Astrocyte of the hippocampus (primary cell): ENCODE measurements at regions not wholly inside any gene's neighbourhood (a gene's known extent, or its start where the extent isn't known, plus 50 kb on each side); places are given as distances from the start of the nearest gene placed in this dataset.

Experiments used
- DNase-seq: peaks from one replicate; pipeline ENCODE4 v3.0.0; 2011; ENCODE audit warnings: low read depth, low spot score

DNA sequence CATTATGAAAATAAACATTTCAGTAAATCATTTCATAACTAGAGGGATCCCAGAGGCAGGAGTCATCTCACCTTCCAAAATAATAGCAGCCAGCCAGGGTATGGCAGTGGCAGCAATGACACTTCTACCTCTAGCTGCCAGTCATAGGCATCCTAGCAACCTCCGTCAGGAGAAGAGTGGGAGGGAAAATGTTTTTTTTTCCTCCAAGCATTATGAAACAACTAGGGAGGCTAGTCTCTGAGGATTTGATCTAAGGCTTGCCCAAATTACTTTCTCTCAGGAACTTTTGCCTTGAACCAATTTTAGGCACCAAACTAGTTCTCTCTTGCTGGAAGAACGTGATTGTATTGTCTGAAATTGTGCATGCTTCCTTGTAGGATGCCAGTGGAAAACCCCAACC lies 208.7 kb upstream of the PREP start:
- no peak for DNase-seq

DNA sequence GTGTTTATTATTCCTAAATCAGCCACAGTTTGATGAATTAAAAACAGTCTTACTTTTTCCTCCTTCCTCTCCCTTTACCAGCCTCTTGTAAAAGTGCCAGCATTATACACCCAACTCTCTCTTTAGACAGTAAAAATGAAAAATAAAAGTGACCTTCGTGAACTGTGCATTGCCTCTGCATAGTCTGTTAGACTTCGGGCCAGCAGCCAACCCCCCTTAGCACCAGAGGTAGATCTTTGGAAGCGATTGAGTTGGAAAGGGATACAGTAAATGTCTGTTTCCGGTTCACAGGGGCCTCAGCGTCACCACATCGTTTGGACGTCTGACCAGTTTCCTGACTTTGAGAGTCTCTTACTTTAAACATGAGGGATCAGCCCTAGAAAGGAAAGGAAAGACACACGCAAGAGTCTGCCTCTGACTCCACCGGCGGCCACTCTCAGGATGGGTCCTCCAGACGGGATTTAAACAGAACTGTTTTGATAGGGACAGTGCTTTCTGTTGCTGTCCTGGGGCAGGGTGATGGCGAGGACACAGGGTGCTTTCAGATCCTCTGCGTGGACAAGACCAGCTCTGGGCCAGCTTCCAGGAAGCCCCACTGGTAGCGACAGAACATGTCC lies 206.6 kb upstream of the PREP start:
- DNase-seq = peak; percentile 76

DNA sequence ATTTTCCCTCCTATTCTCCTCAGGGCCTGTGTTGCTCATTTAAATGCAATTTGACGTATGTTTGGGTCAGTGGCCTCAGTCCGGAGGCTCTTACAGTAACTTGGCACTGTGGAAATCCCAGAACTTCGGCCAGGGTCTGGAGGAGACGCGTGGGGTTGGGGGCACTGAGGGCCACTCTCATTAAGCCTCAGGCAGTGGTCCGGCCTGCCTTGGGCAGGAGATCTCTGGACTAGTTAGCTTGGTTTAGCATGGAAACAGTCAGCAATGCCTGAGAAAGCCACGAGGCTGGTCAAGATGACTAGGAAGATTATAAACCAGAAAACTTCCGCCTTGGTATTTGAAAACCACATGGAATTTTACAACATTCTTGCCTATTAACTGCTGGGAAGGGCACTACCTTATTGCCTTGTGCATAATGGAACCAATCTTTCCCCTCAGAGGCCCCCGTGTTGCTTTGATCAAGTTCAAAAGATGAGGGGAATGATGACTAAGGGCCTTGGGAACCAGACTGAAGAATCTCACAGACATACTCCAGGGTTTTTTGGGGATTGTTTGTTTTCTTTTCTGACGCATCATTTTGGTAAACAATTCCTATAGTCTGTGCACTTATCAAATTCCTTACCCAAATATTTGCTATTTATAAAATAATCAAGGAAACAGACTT lies 206.0 kb upstream of the PREP start:
- peak; percentile 97 for DNase-seq

DNA sequence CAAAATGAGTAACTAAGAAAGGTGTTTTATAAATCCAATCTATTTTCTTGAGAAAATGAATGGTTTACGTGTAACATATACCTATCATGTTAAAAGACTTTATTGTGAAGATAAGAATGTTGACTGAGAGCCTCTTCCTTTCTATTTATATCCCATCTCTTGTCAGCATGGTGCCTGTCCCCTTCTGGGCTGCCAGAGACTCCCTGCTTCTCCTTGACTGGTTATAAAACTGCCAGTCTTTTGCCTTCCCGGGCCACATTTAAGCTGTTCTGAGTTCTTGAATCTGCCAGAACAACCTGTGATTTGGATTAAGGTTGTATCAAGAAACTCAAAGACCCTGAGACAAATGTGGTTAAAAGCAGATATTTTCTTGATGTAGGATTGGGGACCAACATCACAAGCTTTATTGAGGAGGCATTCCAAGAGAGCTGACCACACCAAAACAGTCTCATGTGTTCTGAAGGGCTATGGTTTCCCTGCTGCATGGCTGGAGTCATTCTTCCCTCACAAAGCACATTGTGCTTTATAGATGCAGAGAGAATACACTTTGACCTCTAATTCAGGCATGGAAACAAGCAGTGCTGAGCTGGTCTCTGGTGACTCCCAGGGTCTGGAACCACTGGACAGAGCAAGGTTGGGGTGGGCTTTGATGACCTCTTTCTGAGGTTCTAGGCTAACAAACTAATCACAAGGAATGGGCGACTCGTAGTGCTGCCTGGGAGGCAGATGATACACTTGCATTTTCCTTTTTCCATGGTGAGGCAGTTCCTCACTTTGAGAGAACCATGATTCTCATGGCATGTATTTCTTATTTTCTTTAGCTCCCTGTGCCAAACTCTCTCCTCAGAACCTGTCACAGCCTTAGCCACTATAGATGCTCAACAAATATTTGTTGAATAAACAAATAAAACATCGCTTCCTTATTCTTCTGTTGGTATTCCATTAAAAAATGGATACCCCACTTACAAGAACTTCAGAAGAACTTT lies 205.0 kb upstream of the PREP start:
- peak; percentile 62 for DNase-seq

DNA sequence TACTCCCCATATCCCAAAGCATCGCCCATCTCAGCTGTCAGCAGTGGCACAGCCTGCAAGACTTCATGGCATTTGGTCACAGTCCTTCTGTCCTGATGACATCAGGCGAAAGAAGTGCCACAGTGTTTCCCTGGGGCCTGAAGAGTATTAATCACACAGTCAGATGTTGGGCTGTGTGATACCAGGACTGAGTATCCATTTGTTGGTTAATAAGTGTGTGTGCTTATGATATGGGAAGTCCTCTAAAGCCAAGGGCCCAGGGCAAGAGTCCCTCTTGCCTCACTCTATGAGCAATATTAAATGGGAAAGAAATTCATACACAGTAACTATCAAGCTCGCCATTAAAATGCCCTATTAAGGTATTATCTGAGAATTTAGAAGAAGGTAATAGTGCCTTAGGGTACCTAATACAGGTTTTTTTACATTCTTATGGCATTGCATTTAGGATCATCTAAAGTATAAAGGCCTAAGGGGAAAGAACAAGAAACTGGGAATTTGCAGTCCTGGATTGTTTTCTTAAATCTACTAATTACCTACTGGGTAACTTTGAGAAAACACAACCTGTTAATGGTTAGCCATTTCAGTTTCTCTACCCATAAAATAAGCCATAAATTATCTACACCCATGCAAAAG lies 204.1 kb upstream of the PREP start:
- DNase-seq = no peak

DNA sequence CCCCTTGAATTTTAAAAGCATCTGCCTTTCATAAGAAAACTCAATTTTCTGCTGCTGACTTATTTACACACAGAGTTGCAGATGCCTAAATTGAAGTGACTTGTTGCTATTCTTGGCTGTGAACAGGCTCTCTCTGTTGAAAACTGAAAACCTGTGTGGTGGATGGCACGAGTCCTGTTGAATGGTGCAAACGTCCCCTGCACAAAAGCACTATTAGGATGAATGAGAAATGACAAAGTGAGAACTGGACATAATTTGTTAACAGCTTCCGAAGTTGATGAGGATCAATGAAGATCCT lies 201.7 kb upstream of the PREP start:
- DNase-seq = no peak

DNA sequence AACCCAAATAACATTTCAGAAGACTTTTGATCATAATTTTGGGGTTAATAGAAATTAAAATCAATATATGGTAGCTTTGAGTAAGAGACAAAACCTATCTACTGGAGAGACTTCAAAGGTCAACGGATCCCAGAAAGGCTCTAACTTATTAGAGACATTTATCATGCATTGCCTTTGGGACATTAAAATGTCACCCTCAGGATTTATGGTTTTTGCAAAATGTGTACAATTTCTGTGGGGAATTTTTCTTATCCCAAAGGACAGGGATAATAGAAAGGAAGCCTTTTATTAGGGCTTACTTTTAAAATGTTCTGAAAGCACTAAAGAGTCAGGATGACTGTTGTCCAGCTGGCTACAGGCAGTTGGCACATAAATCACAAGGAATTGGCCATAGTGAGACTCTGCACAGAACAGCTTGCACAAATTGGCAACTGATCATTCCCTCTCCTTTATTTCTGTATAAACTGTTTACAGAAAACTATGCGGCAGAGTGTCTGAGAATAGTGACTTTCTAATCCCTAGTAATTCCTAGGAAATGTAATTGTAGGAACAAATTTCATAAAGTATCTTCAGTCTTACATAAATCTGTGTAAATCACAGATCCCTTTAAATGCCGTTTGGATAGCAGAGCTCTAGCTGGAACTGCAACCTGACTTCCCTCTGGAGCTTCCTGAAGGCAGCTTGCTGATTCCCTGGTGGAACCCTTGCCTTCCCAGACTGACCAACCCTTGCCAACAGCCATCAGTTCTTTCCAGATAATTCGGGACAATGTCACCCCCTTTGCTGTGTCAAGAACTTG lies 201.1 kb upstream of the PREP start:
- DNase-seq = no peak

DNA sequence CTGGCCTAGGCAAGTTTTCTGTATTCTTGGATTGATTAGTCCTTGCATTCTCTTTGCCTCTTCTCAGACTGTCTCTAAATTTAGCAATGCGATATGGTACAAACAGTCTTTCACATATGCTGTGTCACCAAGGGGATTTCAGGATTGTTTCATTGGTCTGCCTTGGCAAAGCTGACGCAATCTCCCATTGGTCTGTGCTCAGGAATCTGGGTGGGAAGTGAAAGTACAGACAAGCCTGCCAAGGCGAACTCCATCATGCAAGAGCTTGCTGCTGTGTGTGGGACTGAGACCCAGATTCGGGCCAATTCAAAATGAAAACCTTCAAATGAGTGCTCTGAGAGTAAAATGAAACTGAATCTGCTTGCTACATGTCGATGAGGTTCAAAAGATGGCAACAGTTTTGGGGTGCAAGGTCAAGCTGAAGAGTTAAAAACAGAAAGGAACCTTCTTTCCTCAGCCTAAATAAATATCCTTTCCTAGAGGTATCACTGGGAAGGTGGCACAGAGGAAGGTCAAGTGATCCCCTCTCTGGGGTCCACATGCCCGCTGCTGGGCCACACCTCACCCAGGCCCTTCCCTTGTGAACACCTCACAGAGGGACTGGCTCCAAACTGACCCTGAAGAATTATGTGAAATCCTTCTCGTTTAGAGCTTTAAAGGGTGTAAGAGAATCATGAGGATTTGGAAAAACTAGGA lies 198.8 kb upstream of the PREP start:
- DNase-seq = peak; percentile 84

DNA sequence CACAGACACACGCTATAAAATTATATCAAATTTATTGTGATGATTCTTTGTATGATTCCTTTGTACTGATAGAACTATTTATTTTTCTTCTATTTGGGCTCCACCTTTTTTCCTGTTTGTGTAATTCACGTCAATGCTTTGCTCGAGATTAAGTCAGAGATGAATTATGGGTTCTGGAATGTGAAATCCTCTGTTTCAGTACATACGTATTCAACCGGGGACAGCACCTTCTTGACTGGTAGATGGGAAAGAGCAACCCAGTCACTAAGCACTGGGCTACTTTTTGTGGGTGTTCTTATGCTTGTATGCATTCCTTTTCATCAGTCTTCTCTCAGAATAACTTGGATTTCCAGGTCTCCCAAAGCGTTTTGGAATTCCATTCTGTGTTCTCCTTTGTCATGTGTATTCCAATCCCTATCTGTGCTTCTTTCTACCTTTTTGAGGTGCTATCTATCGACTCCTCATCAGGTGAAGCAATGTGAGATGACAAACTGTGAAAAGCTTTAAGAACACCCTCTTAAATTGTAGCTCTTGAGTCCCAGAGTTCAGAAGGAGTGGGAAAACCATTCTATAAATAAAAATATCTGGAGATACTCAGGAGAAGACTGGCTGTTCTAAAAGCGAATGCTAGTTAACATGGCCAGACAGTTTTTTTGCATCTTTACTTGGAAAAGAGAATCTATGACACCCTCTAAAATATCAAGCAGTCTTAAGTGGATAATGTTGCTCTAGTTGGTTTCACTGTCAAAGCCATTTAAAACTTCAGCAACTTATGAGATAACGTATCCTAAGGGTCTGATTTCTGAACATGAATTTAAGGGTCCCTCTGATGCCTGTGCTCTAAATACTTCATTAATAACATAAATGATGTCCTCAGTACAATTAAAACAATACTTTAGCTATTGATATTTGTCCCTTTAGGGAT lies 197.7 kb upstream of the PREP start:
- peak; percentile 59 for DNase-seq

DNA sequence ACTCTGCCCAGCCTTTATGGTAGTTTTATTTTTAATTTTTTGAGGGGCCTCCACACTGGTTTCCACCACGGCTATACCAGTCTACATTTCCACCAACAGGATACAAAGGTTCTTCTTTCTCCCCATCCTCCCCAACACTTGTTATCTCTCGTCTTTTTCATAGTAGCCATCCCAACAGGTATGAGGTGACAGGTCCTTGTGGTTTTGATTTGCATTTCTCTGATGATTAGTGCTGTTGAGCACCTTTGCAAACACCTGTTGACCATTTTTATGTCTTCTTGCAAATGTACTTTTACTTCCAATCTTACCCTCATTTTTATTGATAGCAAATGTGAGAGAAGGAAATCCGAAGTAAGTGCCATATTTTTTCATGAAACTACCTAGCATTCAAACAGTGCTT lies 195.4 kb upstream of the PREP start:
- no peak for DNase-seq

DNA sequence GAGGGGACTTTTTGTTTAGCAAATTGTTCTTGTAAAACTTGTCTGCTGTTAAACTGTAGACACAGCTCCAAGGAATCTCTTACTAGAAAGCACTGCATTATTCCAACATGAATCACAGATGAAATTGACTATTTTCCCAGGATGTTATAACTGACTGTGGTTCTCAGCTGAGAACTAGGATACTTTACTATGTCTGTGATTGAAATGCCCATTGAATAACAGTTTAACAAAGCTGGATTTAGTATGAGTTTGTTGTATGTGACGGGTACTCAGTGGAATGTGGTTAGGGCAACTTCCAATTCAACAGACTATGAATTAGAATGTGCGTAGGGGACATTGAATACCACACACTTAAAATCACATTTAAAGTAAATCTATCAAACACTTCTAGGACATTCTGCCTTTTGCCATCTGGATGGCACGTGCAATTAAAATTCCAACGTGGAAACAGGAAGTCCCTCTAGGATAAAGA lies 193.4 kb upstream of the PREP start:
- peak; percentile 95 for DNase-seq

DNA sequence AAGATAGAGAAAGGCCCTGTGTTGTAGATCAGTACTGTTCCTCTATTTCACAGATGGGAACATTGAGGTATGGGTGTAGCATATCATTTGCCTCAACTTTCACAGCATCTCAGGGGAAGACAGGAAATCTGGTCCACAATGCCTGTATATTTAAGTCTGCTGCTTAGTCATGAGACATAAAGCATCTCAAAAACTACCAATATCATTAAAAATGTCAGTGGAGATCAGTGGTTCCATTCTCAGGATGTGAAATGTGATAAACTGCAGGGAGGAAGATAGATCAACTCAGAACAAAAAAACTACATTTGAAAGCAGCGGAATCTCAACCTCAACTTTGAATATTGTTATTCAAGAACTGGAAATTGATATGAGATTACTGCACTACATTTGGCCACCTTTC lies 192.9 kb upstream of the PREP start:
- no peak for DNase-seq

DNA sequence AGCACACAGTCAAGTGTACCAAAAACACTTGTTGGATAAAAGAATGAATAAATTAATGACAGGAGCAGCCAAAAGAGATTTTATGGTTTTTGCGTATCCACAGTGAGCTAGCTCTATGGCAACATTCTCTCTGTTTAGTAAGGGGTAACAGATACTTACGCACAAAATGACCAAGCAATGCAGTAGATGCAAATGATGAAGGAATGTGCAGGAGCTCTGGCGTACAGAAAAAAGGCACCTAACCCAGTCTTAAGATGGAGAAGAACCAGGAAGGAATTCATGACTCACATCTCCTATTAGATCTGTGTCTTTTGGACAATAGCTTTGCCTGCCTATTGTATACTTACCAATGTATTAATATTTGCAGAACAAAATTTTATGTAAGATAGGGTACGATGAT lies 191.9 kb upstream of the PREP start:
- DNase-seq = no peak

DNA sequence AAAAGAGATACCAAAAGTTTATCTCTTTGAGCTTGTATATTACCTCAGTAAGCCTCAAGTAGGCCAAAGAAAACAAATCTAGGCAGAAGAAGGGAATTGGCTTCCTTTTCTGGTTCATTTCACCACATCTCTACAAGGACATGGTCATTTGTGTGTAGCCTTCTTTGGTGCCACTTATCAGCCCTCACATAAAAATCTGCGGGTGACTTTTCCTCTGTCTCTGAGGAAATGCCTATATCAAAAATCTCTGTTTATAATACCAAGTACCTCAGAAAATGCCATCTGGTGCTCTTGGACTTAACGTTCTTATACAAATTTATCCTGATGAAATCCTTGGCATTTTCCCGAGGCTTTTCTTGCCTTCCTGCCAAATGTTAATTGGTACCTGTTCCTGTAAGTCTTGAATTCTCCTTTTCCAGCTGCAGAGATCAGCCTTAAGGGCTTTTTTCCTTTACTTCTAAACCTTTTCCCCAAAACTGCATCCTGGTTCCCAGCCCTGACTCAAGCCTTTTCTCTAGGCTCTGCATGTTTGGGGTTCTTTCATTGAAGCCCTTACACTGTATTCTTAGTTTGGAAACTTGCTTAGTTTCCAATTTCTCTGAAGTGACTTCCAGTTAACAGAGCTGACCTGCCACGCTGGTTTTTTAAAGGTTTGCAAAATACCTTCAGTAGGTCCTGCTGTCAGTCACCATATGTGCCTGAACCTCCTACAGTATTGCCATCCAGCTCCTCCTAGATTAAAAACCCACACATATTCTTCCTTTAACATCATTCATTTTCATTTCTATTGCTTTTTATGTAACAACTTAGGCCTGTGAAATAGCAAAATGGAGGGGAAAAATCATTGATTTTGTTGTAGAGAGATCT lies 191.2 kb upstream of the PREP start:
- peak; percentile 61 for DNase-seq

DNA sequence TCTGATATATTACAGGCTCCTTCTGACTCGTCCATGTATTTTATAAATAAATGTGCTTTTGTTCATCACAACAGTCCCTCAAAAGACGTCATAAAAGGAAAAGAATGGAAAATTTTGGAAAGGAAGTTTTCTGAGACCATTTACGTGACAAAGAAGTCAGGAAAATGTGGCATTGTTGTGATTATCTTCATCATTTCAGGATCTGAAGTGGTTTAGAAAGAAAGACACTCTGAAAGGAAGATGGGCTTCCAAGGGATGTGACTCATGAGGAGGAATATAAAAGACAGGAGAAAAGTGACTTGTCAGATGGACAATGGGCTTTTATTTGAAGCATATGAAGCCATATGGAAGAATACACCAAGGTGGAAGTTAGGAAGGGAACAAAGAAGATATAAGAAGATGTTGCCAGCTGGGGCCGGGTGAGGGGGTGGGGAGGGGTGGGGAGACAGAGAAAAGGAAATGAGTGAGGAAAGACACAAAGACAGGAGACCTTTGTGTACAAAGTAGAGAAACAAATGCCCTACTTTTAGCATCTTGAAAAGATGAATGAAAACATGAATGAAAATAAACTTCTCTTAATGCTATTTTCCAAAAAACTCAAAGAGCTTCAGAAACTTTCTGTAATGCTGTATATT lies 190.3 kb upstream of the PREP start:
- DNase-seq = no peak

DNA sequence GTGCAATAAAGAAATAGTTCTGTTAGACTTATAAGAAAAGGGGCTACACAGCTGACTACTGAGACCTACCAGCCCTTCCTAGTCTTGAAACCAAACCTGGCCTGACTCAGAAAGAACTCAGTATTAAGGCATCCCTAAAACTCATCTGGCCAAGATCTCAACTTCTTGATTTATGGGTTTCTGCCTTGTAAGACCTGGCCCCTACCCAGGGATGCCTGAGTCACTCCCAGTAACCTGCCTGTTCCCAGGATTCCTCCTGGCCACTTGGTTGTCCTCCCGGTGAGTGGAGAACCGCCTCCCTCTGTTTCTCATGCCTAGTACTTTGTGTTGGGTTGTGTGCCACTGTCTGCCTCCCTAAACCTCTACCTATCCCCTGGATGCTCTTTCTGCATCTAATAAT lies 189.4 kb upstream of the PREP start:
- DNase-seq = peak; percentile 85

DNA sequence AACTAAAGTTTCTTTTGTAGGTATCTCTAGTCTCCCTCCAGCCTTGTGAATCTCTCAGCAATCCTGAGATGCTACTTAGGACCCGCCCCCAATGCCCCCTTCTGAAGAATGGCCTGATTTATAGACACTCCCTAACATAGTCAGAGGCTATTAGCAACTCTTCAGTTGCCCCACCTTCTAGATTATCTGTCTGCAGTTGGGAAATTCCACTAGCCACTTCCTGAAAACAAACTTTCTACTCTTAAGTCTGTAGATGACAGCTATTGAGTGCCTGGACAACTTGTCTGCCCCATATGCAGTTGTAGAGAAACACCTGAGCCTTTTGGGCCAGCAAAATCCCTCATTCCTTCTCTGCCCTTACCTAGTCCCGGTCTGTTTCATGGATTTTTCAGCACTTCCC lies 188.2 kb upstream of the PREP start:
- no peak for DNase-seq

DNA sequence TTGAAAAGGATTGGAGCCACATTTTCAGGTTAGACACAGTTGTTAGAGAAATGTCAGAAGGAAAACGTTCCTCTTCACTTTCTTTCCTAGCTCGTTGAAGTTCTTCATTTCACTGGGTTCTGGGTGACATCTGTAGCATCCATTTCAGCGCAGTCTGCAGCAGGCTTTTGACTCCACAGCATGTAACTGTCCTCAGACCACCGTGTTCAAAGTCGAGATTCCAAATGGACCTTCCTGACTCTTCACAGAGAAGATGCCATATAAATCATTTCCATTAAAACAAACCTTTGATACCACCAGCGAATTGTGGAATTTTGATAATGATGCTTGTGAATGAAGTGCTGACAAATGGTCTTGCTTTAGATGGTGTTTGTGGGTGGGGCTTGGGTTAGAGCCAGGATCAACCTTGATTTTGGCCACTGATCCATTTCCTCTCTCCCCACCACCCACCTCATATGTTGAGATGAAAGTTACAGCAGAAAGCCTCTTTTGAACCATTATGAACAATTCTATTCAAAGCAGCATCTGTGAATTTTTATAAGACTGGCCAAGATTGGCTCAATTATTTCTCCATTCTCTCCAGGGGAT lies 185.3 kb upstream of the PREP start:
- no peak for DNase-seq
